COLO668 (cell line): ENCODE measurements at regions not wholly inside any gene's neighbourhood (a gene's known extent, or its start where the extent isn't known, plus 50 kb on each side); places are given as distances from the start of the nearest gene placed in this dataset.
"Not testable (repeated sequence)": the region's sequence is repeated elsewhere in the genome, so short reads cannot be mapped to it uniquely, and the experiment has no call there.

Experiments
- DNase-seq: peaks from one replicate; lab custom pipeline; 2025; ENCODE audit not compliant: unreplicated experiment; lab: John Stamatoyannopoulos, UW

DNA sequence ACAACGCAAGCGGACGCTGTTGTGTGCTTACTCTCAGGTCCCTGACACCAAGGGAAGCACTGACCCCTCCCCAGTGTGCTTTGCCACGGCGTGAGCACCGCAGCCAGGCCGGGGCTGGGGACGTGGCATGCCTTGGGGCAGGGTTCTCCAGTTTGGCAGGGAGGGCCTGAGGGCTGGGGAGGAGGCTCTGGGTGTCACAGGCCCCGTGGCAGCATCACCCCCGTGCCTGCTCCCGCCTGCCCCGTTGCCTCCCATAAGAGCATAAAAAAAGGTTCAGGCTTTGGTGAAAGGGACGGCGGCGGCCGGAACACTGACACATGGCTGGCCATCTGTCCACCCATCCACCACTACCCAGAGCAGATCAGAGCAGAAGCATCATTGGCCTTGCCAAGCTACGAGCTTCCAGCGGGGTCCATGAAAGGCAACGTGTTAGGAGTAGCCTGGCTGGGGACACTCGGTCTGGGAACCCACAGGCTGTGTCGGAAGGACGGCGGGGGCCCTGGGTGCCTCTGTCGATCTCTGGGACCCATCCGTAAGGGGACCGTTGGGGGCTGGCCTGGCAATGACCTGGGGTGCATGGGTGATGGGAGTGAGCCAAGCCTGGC, 183.0 kb downstream of the IGLL1 start:
- DNase-seq: no peak

DNA sequence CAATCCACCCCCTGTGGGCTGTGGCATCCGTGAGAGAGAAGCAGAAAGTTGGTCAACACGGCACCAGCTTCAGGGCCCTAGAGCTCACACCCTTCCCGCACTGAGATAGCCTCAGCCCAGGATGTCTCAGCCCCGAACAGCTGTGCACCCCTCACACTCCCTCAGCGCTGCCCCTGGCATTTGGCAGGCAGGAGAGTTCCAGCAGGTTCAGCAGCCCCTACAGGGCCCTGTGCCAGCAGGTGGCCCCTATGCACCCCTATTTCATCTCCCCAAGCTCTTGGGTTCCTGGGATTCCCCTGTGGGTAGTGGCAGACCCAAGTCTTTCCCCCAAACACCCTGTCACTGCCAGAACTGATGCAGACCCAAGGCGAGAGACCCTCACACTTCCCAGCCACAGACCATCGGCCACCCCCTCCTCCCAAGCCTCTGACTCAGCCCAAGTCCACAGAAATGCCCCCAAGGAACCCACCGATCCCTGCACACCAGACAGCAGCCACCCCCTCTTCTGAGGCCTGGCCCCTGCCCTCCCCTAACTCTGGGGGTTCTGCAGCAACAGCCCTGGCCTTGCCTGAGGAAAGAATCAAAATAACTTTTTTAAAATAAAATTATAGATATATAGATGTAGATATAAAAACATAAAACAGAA, 183.6 kb downstream of the IGLL1 start:
- no peak for DNase-seq

DNA sequence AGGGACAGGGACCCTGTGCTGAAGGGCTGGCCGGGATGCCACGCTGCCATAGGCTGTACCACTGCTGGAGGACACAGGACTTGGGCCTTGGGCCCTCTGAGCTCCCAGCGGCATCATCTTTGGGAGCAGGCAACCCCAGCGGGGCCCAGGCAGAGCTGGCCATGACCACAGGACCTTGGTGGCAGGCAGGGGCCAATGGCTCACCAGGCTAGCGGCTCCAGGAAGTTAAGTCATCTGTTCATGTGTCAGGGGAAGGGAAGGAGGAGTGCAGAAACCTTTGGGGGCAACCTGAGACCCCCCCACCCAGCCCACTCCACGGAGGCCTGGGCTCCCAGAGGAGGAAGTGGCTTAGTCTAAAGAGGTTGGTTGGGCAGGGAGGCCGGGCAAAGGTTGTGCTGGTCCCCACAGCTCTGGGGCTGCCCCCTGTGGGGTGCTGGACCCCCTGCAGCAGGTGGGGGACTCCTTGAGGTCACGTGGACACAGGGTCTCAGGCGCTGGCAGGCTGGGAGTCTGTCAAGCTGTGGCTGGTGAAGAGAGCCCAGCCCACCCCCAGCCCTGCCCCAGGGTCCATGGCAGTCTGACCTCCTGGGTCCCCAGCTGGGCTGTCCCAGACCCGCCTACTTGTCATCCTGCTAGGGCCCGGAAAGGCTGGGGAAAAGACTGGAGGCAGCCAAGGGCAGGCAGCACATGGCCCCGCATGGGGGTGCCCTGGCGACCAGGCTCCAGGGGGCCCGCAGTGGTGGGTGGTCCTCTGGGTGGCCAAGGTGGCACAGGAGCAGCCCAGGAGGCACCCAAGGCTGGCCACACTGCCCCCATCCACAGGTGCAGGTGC, 184.3 kb downstream of the IGLL1 start:
- no peak for DNase-seq

DNA sequence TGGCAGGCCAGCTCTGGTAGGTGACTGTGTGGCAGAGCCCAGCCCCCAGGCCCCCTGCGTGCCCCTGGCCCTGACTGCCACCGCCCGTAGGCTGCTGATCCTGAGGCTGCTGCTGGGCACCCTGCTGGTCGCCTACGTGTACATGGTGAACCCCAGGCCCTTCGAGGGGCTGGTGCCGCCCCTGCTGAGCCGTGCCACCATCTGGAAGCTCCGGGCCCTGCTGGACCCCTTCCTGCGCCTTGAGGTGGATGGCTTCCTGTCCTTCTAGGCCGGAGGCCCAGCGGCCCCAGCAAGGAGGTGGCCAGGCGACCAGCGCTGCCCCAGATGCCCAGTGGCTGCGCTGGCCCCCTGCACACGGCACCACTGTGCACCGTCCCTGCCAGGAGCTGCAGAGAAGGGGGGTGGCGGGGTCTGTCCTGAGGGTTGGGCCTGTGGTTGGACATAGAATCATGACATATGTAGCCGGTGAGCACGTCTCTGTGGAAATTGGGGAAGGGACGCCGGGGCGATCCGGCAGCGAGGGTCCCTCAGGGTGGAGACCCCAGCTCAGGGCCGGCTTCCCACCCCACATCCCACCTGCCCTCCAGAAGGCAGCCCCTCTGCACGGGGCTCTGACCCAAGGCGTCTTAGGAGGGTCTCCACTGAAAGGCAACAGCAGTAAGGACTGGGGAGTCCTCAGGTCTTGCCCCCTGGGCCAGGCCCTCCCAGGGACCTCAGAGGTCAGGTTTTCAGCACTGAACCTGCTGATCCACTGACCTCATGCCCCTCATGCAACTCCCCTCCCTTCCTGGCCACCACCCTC, 185.4 kb downstream of the IGLL1 start:
- no peak for DNase-seq

DNA sequence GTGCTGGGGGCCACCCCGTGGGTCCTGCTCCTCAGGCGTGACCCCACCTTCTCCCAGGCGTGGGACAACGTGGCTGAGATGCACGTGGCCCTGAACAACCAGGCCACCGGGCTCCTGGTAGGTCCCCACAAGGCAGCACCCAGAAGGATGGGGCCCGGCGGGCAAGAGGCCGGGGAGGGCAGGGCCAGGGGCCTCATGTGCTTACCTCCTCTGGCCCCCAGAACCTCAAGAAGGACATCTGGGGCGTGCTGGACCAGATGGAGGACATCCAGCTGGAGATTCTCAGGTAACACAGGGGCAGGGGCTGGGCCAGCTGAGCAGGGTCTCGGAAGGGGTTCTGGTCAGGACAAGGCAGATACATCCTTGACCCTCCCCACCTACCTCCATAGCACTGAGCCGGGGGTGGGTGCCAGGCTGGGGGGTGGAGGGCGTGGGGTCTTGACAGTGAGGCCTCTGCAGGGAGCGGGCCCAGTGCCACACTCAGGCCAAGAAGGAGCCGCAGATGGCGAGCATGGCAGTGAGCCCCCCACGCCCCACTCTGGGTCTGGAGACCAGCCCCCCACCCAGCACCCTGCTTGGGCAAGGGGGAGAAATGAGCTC, 186.3 kb downstream of the IGLL1 start:
- no peak for DNase-seq

DNA sequence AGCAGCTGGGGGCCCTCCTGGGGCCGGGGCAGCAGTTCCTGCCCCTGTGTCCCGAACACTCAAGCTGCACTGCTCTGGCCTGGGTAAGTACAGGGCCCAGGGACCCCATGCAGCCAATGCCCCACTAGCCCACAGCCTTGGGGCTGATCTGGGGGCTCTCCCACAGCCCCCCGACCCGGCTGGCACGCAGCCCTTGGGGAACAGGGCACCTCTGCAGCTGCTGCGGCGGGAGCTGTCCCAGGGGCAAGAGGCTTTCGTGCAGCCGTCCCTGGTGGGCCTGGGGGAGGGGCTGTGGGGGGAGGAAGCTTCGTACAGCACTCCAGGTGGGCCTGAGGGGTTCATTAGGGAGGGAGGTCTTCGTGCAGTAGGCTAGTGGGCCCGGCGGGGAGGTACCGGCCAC, 186.9 kb downstream of the IGLL1 start:
- not testable (repeated sequence) for DNase-seq

DNA sequence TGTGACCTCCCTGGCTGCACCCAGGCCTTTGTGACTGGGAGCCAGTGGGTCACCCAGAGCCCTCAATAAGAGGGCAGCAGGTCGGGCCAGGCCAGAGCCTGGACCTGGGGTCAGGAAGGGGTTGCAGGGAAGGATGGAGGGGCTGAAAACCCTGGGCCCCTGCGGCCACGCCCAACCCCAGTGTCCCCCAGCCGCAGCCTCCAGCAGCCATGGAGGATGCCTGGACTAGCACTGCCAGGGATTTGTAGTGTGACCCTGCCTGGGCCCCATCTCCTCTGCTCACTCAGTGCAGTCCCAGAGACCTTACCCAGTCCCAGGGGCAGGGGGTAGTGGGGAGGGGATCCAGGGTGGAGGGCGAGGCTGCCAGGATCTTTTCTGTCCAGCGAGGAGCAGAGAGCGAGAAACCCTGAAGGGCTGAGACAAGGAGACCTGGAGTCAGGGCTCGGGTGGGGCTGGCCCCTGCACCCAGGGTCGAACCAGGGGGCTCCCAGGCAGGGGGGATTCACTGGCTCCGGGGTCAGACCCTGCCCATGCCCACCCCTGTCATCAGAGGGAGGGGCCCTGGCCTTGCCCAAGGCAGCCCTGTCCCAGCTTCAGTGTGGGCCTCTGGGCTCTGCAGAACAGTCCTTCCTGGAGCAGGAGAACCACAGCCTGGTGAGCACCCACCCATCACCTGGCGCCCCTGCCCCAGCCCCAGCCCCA, 187.5 kb downstream of the IGLL1 start:
- no peak for DNase-seq

DNA sequence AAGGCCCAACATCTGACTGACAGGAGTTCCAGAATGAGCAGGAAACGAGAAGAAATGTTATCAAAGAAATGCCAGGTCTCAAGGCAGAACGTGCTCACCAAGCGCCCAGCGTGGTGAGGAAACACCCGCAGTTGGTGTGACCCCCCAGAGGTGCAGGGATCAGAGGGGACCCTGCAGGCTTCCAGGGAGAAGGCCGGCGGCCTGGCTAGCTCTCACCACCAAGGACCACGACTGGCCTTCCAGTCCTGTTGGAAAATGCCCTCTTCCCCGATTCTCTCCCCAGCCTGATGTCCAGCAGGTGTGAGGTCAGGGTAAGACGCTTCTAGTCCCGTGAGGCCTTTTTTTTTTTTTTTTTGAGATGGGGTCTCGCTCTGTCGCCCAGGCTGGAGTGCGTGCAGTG, 189.1 kb downstream of the IGLL1 start:
- no peak for DNase-seq

DNA sequence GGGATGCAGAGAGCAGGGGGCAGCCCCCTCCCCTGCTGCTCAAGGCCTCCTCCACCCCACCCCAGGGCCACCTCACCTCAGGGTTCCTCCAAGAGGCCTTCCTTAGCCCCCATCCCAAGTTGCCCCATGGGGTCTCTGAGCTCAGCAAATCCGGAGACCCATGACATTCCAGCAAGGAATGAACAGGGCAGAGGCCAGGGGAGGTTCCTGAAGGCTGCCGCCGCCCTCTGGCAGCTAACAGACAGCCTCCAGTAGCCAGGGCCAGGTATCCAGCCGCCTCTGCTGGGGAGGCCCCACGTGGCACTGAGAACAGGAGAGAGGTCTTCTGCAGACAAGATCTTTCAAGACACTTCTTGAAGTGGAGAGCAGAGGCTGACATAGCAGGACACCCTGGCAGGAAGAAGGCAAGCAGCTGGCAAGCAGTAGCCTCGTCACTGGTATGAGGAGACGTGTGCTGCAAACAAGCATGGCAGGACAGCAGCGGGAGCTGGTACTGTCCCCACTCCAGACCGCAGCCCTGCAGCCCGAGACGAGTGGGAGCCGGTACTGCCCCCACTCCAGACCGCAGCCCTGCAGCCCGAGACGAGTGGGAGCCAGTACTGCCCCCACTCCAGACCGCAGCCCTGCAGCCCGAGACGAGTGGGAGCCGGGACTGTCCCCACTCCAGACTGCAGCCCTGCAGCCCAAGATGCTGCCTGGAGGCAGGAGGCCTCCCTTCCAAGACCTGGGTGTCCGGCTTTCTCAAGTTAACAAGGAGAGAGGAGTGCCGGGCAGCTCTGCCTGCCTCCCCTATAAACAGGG, 190.6 kb downstream of the IGLL1 start:
- DNase-seq: no peak

DNA sequence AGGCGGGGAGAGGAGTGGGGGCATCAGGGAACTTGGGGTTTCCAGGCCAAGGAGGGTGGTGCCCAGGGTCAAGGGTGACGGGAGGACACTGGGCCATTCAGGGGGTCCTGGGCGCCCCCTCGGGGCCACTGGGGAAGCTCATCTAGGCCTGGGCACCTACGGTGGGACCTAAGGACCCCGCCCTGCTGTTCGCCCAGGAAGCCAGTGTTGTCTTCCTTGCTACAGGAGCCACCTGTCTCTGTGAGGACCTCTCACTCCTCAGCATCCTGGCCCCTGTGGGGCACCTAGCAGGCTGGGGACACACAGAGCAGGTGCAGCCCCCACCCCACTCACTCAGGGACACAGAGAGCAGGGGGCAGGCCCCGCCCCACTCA, 191.6 kb downstream of the IGLL1 start:
- no peak for DNase-seq

DNA sequence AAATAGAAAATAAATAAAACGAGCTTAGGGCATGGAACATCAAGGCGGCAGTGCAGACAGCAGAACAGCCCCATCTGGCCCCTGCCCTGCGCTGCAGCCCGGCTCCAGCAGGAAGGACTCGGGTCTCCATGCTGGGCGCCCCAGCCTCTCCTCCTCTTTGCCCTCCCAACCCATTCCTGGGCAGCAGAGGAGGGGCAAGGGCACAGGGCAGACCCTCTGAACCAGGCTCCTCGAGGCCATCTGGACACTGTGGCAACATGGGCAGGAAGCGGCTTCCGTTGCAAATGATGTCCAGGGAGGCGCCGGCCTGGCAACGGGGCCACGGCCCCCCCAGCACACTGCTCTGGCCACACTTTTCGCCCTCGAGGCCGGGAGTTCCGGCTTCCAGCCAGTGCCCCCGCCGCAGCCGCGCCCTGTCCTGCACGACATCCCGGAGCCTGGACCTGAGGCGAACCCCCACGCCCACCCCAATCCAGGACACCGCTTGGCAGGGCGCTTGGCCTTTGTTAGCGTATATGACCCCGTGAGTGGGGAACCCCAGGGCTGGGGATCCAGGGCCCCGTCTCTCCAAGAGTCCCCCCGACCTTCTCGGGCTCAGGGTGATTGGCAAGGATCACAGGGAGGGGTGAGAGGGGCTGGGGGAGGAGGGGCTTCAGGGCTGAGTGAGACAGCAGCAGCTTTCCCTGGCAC, 192.1 kb downstream of the IGLL1 start:
- no peak for DNase-seq

DNA sequence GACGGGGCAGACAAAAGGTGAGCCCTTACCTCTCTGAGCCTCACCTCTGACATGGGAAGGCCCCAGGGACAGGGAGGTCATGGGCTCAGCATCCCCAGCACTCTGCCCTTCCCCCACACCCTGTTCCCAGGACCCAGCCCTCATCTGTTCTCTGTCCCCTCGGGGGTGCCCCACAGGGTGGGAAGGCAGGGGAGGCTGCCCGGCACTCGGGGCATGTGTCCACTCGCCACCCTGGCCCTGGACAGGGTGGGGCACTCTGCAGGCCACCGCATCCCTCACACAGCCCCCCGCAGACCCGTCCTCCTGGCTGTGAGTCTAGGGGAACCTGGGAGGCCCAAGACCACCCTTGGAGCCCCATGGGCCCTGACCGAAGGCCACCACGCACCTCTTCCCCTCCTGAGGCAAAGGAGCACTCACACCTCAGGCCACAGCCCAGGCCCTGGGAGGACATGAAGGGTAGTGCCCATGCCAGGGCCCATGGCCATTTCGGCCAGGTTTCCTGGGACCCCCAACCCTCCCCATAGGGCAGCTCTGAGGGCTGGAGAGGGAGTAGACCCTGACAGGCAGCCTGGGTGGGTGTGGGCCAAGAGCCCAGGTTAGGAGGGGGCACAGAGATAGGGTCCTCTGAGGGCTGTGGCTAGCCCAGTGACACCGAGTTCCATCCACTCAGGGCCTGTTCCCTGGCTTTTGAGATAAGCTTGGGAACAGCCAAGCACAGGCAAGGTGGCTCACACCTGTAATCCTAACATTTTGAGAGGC, 193.1 kb downstream of the IGLL1 start:
- no peak for DNase-seq

DNA sequence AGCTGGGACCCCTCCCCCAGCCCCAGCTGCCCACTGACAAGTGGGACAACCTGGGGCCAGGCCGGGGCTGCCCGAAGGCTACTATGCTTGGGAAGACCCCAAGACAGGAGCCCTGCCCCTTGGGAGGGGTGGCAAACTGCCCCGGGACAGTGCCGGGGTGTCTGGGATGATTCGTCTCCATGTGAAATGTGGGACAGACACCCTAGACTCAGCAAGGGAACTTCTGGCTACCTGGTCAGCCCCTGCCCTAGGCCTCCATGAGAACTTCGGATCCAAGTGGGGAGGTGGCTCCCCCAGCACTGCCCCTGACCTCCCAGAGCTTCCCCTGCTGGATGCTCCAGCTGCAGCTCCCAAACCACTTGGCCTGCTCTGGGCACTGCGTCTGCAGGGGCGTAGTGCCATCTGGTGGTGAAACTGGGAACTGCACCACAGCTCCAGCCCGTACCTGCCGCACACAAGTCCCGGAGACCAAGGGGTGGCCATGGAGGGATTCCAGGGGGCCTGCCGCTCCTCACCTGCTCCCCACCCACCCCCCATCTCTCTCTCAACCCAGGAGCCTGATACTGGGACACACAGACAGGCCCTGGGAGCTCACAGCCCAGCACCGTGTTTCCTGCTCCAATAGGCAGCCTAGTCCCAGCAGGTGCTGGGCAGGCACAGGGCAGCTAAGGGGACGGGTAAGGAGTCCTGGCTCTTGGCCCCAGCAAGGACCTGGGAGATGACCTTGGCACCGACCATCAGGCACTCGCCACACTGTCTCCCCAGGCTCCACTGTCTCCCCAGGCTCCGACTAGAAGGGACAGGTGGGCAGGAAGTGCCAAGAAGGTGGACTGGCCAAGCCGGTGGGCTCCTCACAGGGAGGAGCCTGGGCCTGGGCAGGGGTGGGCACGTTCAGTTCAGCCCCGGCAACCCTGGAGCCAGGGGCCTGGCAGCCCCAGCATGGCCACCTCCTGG, 194.1 kb downstream of the IGLL1 start:
- peak; percentile 68 for DNase-seq

DNA sequence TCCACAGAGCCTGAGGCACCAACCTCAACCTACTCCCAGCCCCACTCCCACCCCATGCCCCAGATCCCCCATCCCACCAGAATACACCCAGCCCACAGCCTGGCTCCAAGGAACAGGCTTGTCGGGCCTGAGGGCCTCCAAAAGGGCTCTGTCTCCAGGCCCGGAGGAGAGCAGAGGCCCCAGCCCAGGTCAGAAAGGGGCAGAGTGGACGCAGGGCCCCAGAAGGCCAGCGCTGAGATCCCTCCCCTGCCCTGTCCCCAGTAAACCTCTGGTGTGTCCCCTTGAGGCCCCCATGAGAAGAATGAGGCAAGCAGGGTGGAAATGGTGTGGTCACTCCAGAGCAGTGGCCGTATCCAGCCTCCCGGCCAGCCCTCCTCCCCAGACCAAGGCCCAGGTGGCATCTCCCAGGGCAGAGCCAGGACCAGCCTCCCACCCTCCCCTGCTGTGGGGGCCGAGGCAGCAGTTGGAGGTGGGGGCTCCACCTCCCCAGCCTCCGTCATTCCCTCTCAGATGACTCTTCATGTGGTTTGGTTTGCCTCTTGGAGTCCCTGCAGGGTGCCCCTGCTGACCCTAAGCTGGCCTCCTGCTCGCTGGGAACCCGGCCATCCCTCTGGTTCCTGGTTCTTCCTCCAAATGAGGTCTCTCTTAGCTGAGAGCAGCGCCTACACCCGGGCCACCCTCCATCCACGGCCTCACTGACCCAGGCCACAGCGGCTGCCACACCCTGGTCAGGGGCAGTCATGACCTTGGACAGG, 195.0 kb downstream of the IGLL1 start:
- DNase-seq: no peak

DNA sequence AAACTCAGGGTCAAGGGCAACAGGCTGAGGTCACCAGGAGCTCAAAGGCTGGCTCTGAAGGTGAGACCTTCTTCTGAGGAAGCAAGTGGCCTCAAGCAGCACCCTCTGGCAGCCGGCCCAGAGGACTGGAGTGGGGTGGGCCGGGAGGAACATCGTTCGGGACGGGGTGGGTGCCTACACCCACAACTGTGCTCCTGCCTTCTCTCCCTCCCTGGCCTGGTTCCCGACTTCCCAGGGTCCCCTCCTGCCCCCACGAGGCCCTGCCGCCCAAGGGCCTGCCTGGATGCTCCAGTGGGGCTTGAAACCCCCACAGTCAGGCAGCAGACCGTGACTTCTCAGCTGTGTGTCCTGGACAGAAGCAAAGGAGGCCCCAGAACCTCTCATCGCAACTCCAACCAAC, 195.7 kb downstream of the IGLL1 start:
- no peak for DNase-seq

DNA sequence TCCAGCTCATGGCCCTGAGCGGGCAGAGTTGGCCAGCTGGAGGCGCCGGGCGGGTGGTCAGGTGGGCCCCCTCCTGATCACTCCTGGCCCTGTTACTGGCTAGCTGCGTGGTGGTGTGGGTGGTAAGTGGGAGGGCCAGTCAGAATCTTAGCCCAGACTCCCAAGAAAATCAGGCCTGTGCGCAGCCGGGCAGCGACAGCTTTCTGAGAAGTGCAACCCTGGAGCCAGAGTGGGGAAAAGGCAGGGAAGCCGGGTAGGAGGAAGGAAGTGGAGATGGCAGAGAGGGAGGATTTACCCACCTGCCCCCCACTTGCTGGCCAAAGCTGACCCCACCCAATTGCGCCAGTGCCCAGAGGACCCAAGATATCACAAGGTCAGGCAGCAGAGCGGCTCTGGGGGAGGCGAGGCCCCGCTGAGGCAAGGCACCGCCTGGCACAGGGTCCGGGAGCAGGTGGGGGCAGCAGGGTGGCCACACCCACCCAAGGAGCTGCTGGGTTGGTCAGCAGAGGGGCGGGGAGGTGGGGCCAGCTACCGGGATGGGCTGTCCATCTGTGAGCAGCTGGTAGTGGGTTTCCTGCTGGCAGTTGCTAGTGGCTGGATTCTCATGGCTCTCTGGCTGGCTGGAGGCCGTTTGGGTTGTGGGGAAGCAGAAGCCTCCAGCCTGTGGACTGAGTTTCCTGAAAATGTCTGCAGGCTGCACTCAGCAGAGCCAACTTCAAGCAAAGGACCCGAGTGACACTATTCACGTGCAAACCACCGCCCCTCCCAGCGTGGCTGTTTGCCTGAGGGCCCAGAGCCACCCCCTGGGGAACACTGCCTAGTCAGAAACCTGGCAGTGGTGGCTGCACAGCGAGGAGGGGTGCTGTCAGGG, 196.4 kb downstream of the IGLL1 start:
- no peak for DNase-seq
